ENCODE measurements at regions not wholly inside any gene's neighbourhood (a gene's known extent, or its start where the extent isn't known, plus 50 kb on each side); places are given as distances from the start of the nearest gene placed in this dataset.

- TF ChIP-seq CTCF (IDR thresholded peaks at IDR 0.05; ENCODE audit: low read length) (no peak), EZH2 (IDR thresholded peaks at IDR 0.05; ENCODE audit: borderline replicate concordance, low read length) (no peak)
These were observed 130.8 kb downstream of the FOXI3 start for GRCh38 chr2:88321449-88322248.
